NCI-H146 (cell line): ENCODE measurements at regions not wholly inside any gene's neighbourhood (a gene's known extent, or its start where the extent isn't known, plus 50 kb on each side); places are given as distances from the start of the nearest gene placed in this dataset.

ENCODE experiments used
- DNase-seq: peaks from one replicate; lab custom pipeline; 2025; lab: John Stamatoyannopoulos, UW

DNA sequence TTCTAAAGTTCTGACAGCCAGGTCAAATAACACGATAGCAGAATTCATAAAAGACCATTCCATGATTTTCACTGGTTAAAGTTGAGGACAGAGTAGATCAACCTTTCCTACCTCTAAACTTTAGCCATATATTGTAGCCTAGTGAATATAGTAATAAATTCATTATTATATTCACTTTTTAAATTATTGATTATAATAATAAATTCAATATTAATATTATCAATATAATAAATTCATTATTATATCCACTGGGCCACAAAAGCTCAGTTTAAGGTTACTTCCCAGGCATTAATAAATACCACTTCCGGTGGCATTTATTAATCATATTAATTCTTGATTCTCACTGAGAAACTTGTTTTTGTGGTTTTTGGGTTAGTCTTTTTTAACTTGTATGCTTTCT is 85.7 kb upstream of the GPC6 start:
- DNase-seq: no peak

- DNase-seq: no peak
Measured at GRCh38 chr13:93144031-93144430, 82.6 kb upstream of the GPC6 start.

GRCh38 chr13:93145199-93145598 is 81.4 kb upstream of the GPC6 start:
- DNase-seq: no peak

DNA sequence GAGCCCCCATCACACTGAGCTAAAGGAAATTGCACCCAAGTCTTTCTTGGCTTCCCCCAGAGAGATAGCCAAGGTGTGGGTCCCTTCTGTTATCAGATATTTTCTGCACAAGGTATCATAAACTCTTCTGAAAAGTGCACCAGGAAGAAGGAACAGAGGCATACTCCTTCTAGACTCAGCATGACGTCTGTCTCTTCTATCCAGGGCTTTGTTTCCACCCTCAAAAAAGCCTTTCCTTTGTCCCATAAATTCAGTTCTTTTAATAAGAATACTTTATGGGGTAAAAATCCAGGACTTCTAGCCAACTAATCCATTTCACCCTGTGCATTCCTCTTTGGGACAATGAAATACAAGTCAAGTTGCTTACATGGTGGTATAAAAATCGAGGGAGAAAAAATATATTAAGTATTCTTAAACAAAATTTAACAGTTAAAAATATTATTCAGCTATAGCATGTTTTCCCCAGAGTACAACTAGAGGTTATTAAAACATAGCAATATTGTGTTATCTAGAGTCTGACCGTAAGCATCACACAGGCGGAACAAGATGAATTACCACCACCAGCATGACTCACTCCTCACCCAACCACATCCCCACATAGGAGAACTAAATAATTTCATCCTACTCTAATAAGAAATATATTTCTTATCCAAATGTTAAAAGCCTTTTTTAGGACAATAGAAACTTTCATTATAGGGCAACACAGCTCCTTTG is 79.9 kb upstream of the GPC6 start:
- no peak for DNase-seq

DNA sequence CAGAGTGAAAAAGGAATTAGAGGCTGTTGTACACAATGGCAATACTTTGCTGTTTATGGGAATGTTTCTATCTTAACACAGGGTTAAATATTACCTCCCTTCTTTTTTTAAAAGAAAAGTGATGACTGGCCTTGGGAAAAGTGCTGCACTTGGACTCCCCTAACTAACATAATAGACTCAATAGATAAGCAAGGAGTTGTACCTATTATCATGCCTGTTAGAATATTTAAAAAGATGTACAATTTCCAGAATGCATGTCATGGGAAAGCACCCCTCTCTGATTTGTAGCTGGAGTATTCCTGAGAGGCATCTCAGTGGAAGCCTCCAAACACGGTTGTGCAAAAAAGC is 79.3 kb upstream of the GPC6 start:
- DNase-seq: no peak

DNA sequence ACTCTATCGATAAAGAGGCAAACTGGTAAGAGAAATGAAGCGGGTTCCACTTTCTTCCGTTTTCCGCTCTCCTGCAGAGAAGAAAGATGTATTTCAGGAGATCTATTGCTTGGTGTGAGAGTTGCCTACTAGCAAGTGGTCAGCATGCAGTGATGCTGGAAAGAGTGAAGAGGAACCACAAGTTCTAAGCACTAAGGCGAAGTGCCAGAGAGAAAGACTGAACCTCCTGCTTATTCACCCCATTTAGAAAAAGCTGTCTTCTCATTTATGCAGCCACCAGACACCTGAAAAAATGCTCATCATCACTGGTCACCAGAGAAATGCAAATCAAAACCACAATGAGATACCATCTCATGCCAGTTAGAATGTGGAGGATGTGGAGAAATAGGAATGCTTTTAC is 78.7 kb upstream of the GPC6 start:
- DNase-seq: no peak

DNA sequence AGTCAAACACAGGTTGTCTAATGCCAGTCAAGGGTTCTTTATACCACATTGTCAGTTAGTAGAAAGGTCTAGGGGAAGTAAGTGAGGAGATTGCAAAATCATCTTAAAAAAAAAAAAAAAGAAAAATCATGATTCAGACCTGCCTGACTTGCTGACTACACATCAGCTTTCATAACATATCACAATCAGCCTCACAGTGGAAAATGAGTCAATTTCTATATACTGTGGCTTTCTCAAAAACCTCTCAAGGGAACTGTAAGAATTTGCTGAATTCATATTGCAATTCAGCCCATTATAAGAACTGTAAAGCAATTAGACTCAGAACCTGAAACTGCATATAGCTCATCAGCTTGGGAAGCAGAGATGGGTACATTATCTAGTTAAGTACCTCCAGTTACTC is 75.3 kb upstream of the GPC6 start:
- no peak for DNase-seq

DNA sequence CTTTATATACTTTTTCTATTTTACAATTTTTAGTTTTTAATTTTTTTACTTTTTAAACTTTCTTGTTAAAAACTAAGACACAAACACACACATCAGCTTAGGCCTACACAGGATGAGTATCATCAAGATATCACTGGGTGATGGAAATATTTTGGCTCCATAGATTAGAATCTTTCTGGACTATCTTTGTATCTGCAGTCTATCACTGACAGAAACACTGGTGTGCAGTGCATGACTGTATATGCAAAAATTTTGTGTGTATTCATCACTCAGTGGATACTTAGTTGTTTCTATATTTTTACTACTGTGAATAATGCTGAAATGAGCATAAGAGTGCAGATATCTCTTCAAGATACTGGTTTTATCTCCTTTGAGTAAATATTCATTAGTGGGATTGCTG is 68.0 kb upstream of the GPC6 start:
- DNase-seq: no peak

DNA sequence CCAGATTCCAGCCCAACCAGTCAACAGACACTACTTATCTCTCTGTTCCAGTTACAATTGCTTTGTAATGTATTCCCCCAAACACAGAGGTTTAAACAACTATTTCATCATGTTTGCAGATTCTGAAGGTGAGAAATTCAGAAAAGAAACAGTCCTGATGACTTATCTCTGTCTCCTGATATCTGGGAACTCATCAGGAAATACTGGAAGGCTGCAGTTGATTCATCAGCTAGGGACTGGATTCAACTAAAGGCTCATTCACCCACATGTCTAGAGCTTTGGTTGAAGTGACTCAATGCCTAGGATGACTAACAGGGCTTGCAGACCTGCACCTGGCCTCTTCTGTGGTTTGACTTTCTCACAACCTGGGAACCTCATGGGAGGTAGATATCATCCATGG is 56.6 kb upstream of the GPC6 start:
- DNase-seq: no peak

DNA sequence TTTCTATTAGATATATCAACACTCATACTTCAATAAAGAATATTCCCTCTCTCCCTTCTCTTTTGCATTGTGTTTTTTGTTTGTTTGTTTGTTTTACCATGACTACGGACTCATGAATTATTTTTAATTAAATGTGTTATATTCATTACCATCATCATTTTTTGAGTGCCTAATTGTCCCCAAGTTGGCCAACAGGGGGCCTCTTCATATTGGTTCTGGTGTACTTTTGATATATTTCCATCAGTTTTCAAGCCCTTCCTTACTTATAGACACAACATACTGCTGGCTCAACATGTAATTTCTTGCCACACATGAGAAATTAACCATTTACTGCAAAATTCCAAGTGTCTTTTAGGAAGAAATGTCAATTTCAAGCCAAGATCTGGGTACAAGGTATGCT is 54.5 kb upstream of the GPC6 start:
- no peak for DNase-seq

DNA sequence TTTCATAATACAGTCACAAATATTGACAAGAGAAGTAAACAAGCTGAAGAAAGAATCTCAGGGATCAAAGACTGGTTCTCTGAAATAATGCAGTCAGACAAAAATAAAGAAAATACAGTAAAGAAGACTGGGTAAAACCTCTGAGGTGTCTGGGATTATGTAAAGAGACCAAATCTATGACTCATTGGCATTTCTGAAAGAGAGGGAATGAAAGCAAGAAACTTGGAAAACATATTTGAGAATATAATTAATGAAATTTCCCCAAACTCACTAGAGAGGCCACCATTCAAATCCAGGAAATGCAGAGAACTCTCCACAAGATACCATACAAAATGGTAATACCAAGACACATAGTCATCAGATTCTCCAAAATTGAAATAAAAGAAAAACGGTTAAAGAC is 53.0 kb upstream of the GPC6 start:
- no peak for DNase-seq

DNA sequence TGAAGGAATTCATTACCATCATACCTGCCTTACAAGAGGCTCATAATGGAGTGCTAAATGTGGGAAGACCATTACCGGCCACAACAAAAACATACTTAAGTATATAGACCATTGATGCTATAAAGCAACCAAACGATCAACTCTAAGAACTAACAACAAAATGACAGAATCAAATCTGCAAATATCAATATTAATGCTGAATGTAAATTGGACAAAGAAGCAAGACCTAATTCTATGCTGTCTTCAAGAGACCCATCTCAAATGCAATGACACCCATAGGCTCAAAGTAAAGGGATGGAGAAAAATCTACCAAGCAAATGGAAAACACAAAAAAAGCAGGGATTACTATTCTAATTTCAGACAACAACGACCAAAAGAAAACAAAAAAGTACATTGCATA is 52.3 kb upstream of the GPC6 start:
- DNase-seq: no peak
